SK-N-SH (cell line): ENCODE measurements at regions not wholly inside any gene's neighbourhood (a gene's known extent, or its start where the extent isn't known, plus 50 kb on each side); places are given as distances from the start of the nearest gene placed in this dataset.
A peak's percentile ranks its signal among the peaks of the same experiment; 100 is the strongest.

Experiments used
- CTCF ChIA-PET: fragments of 300-600, 350-600 bp; formaldehyde crosslinking; extraction: SDS; loops from one replicate; lab custom pipeline; 2021; lab: Yijun Ruan, JAX
- POLR2A ChIA-PET: fragments of 350-600 bp; sonication (Branson Sonifier 250); formaldehyde crosslinking; extraction: SDS; loops from one replicate; lab custom pipeline; 2020; ENCODE audit warnings: antibody characterized with exemption, inconsistent platforms; lab: Yijun Ruan, JAX
- DNase-seq: peaks from one replicate; pipeline ENCODE4 v3.0.0; 2012
- H2AFZ ChIP-seq: fragments of 200-600 bp; sonication (generic); 2 replicates; pipeline ENCODE4 v1.8.1; 2016; ENCODE audit warnings: antibody characterized with exemption, mild to moderate bottlenecking, low read depth
- H3F3A ChIP-seq: fragments of 200-600 bp; sonication (generic); replicated peaks from 2 replicates; pipeline ENCODE3; 2016; ENCODE audit warnings: antibody characterized with exemption, mild to moderate bottlenecking; ENCODE audit not compliant: insufficient read depth
- H3K27ac ChIP-seq, 2 experiments: fragments of 200-500 bp in 1 of 2; fragments of 200-600 bp in 1 of 2; sonication (Bioruptor generic) in 1 of 2; sonication (generic), shearing (Covaris generic) in 1 of 2; 2 replicates each; pipeline versions ENCODE4 v1.5.1 to v1.6.1; 2014 to 2016; ENCODE audit warnings: low read depth in 2 of 2, inconsistent platforms in 1 of 2, low read length in 1 of 2, mild to moderate bottlenecking in 1 of 2, mixed read lengths in 1 of 2
- H3K27me3 ChIP-seq: fragments of 200-600 bp; sonication (generic), shearing (Covaris generic); 2 replicates; pipeline ENCODE4 v1.6.1; 2016; ENCODE audit warnings: mixed run types; ENCODE audit not compliant: insufficient read depth
- H3K36me3 ChIP-seq, 2 experiments: fragments of 200-500 bp in 1 of 2; fragments of 200-600 bp in 1 of 2; sonication (Bioruptor generic) in 1 of 2; sonication (generic) in 1 of 2; replicated peaks in 1 of 2; 2 replicates each; pipeline versions ENCODE3 to v1.5.1; 2014 to 2016; ENCODE audit warnings: low read length in 1 of 2, mild to moderate bottlenecking in 1 of 2; ENCODE audit not compliant: insufficient read depth in 2 of 2, control insufficient read depth in 1 of 2
- H3K4me1 ChIP-seq, 2 experiments: fragments of 200-500 bp in 1 of 2; fragments of 200-600 bp in 1 of 2; sonication (Bioruptor generic) in 1 of 2; sonication (generic), shearing (Covaris generic) in 1 of 2; 2 replicates each; pipeline versions ENCODE4 v1.5.1 to v1.6.1; 2014 to 2016; ENCODE audit warnings: low read depth in 1 of 2, low read length in 1 of 2, mixed run types in 1 of 2; ENCODE audit not compliant: insufficient read depth in 2 of 2, control insufficient read depth in 1 of 2
- H3K4me2 ChIP-seq: fragments of 200-600 bp; sonication (generic), shearing (Covaris generic); 2 replicates; pipeline ENCODE4 v1.6.1; 2017; ENCODE audit warnings: mixed run types
- H3K4me3 ChIP-seq, 2 experiments: fragments of 200-500 bp in 1 of 2; fragments of 200-600 bp in 1 of 2; sonication (Bioruptor generic) in 1 of 2; sonication (generic), shearing (Covaris generic) in 1 of 2; 2 replicates each; pipeline versions ENCODE4 v1.5.1 to v1.8.1; 2014 to 2016; ENCODE audit warnings: low read depth in 2 of 2, inconsistent platforms in 1 of 2, low read length in 1 of 2, mild to moderate bottlenecking in 1 of 2, mixed read lengths in 1 of 2, moderate library complexity in 1 of 2
- H3K79me2 ChIP-seq: fragments of 200-600 bp; sonication (generic); 2 replicates; pipeline ENCODE4 v1.8.1; 2017; ENCODE audit warnings: mild to moderate bottlenecking; ENCODE audit not compliant: insufficient read depth
- H3K9ac ChIP-seq: fragments of 200-600 bp; sonication (generic); 2 replicates; pipeline ENCODE4 v1.6.1; 2017; ENCODE audit warnings: mixed run types
- H3K9me2 ChIP-seq: fragments of 200-600 bp; sonication (generic); 2 replicates; pipeline ENCODE4 v1.6.1; 2017; ENCODE audit warnings: mixed run types
- H3K9me3 ChIP-seq: fragments of 200-600 bp; sonication (generic); 2 replicates; pipeline ENCODE4 v1.6.1; 2017; ENCODE audit warnings: mixed run types, mild to moderate bottlenecking, moderate library complexity
- H4K20me1 ChIP-seq: fragments of 200-600 bp; sonication (generic); 2 replicates; pipeline ENCODE4 v1.6.1; 2017; ENCODE audit warnings: mild to moderate bottlenecking, mixed run types; ENCODE audit not compliant: insufficient read depth
- CHD2 ChIP-seq: fragments of 150-350 bp; IDR thresholded peaks from 2 replicates; pipeline ENCODE4 v1.6.1; 2018; ENCODE audit warnings: low read length; ENCODE audit not compliant: partially characterized antibody
- EP300 ChIP-seq, 2 experiments: IDR thresholded peaks; 2 replicates each; pipeline versions ENCODE4 v1.4.0 to v1.6.1; 2012; ENCODE audit warnings: borderline replicate concordance in 1 of 2, low read depth in 1 of 2, low read length in 1 of 2
- FOXJ3 ChIP-seq: sonication (generic); formaldehyde crosslinking; IDR thresholded peaks from 2 replicates; pipeline ENCODE4 v1.5.1; 2020; ENCODE audit warnings: mild to moderate bottlenecking, missing genetic modification reagents
- FOXM1 ChIP-seq: IDR thresholded peaks from 2 replicates; pipeline ENCODE4 v1.4.0; 2012; ENCODE audit warnings: low read depth, mild to moderate bottlenecking
- GABPA ChIP-seq: IDR thresholded peaks from 2 replicates; pipeline ENCODE4 v1.4.0; 2012; ENCODE audit warnings: low read depth, mild to moderate bottlenecking
- JUND ChIP-seq: IDR thresholded peaks from 2 replicates; pipeline ENCODE4 v1.4.0; 2012
- MEF2A ChIP-seq: IDR thresholded peaks from 2 replicates; pipeline ENCODE4 v1.4.0; 2012; ENCODE audit warnings: low read depth, borderline replicate concordance
- NRF1 ChIP-seq: IDR thresholded peaks from 2 replicates; pipeline ENCODE4 v1.6.1; 2012; ENCODE audit warnings: low read depth, mild to moderate bottlenecking, low read length
- RAD21 ChIP-seq: IDR thresholded peaks from 2 replicates; pipeline ENCODE4 v1.6.1; 2012; ENCODE audit warnings: mild to moderate bottlenecking, low read length
- RCOR1 ChIP-seq: fragments of 150-350 bp; IDR thresholded peaks from 2 replicates; pipeline ENCODE4 v1.6.1; 2017; ENCODE audit warnings: antibody characterized with exemption, low read length
- TCF12 ChIP-seq: IDR thresholded peaks from 2 replicates; pipeline ENCODE4 v1.4.0; 2012
- YY1 ChIP-seq: IDR thresholded peaks from 2 replicates; pipeline ENCODE4 v1.4.0; 2012; ENCODE audit warnings: low read depth, mild to moderate bottlenecking
- WGBS: methylation state at CpG from one replicate; pipeline ENCODE4 v1.1.6; 2017; ENCODE audit warnings: low lambda C conversion rate; 5-methylcytosine and 5-hydroxymethylcytosine counted together
- TF ChIP-seq, protein P1 (sequence below): IDR thresholded peaks from 2 replicates; pipeline ENCODE4 v1.4.0; 2012; ENCODE audit warnings: low read depth
- TF ChIP-seq, protein P2 (sequence below): IDR thresholded peaks from 2 replicates; pipeline ENCODE4 v1.4.0; 2012; ENCODE audit warnings: low read depth, borderline replicate concordance
- TF ChIP-seq, protein P3 (sequence below): IDR thresholded peaks from 2 replicates; pipeline ENCODE4; 2012
- TF ChIP-seq, protein P4 (sequence below): fragments of 200-600 bp; sonication (generic); IDR thresholded peaks from 2 replicates; pipeline ENCODE4 v1.6.1; 2017; ENCODE audit warnings: antibody characterized with exemption, mild to moderate bottlenecking, moderate library complexity

DNA sequence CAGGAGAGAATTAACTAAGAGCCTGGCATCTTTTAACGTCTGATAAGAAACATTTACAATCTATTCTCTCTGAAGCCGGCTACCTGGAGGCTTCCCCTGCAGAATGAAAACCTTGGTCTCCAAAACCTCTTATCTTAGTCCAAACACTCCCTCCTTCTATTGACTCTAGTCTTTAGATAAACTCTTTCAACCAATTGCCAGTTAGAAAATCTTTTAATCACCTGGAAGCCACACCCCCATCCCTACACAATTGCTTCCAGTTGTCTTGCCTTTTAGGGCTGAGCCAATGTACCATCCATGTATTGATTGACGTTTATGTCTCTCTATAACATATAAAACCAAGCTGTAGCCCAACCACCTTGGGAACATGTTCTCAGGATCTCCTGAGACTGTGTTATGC lies 1343.1 kb upstream of the C9orf72 start:
- Histone ChIP-seq H3K9ac (no peak overlapping the region), H3K9me3 (no peaks in the 10 kb centered on the region), H3K36me3 (peaks cover 2 to 15% of the 10 kb centered on the region in 2 experiments), H3K4me3 (no peak overlapping the region), H3K27ac (peak overlapping the region in 1 of 2 experiments; percentile 29; a peak in 1 of 4 replicates), H3K4me2 (no peak overlapping the region), H3K4me1 (peaks cover 0 to 3% of the 10 kb centered on the region in 2 experiments; a peak in 2 of 4 replicates), H2AFZ (no peak overlapping the region), H4K20me1 (no peaks in the 10 kb centered on the region), H3F3A (peaks cover 7% of the 10 kb centered on the region), H3K79me2 (peaks cover 15% of the 10 kb centered on the region), H3K27me3 (no peaks in the 10 kb centered on the region), H3K9me2 (no peaks in the 10 kb centered on the region)
- ChIA-PET POLR2A (no interaction called here), CTCF (interaction anchor here (0.9 kb wide), 1 partner anchor 142 kb away, joined by 3 read pairs; no protein-coding TSS in a partner anchor)
- TF ChIP-seq RCOR1 (no peak), RAD21 (no peak)
- WGBS = 95% methylated on average over 3 of the region's 3 CpGs
- DNase-seq = no peak

DNA sequence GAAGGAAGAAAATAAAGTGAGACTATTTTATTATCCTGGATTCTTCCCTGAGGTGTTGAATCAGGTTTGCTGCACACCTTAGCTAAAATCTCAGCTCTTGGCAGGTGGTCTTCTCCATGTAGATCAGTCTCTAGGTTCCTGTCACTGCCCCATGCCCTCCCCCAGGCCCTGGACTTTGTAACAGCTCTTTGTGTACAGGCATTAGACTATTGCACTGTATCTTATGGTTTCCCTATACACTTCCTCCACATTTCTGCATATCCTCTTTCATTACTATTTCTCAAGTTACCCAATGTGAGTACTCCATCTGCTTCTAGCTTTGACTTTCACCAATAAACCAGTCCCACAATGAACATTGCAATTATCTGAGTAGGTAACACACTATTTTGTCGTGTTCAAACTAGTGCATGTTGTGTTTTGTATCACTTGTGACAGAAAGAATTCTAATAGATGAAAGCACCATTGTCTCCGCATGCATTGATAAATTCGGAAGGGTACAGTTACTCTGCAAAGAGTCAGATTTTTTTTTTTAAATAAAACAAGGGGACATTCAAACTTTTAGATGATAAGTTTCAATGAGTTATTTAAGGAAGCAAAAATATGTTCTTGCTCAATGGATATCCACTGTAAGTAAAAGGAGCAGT lies 1348.7 kb upstream of the C9orf72 start:
- TF ChIP-seq, protein P1, sequence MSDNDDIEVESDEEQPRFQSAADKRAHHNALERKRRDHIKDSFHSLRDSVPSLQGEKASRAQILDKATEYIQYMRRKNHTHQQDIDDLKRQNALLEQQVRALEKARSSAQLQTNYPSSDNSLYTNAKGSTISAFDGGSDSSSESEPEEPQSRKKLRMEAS = no peak
- no peak for TF ChIP-seq GABPA
- TF ChIP-seq MEF2A = no peak
- TF ChIP-seq JUND = no peak
- TF ChIP-seq TCF12 = no peak
- no peak for TF ChIP-seq NRF1
- TF ChIP-seq RAD21 = no peak
- TF ChIP-seq, all 33 proteins: peak for 0
- Histone ChIP-seq H2AFZ (no peak overlapping the region), H3K4me2 (no peak overlapping the region), H3K27ac (no peak overlapping the region), H3K27me3 (no peaks in the 10 kb centered on the region), H3K9me3 (no peaks in the 10 kb centered on the region), H3K4me3 (no peak overlapping the region), H3K4me1 (no peaks in the 10 kb centered on the region; a peak in 1 of 4 replicates), H3K79me2 (peaks cover 7% of the 10 kb centered on the region; the same call in 1 of the 2 replicates), H3K36me3 (no peaks in the 10 kb centered on the region), H3F3A (peaks cover 4% of the 10 kb centered on the region), H3K9ac (no peak overlapping the region), H4K20me1 (no peaks in the 10 kb centered on the region), H3K9me2 (no peaks in the 10 kb centered on the region)
- POLR2A ChIA-PET = no interaction called here
- 80% methylated on average over 3 of the region's 3 CpGs for WGBS
- no peak for DNase-seq
- CTCF ChIA-PET = interaction anchor here (0.9 kb wide), 1 partner anchor 54 kb away, joined by 3 read pairs; no protein-coding TSS in a partner anchor

DNA sequence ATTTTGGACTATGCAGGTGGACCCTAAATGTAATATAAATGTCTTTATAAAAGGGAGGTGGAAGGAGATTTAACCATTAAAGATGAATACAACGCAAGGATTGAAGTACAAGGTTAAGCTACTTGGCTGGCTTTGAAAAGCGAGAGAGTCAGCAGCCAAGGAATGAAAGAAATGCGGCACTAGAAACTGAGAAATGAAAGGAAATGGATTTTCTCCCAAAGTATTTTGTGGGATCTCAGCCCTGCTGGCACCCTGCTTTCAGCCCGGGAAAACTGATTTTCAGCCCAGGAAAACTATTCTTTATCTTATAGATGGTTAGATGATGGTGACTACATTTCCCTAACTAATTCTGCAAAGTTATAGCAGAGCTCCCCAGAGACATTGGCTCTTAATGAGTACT lies 1349.6 kb upstream of the C9orf72 start:
- peaks cover 0 to 8% of the 10 kb centered on the region in 2 experiments; a peak in 2 of 4 replicates for H3K4me1 ChIP-seq
- H3K4me2 ChIP-seq = no peak overlapping the region
- WGBS = 86% methylated on average over 4 of the region's 4 CpGs
- POLR2A ChIA-PET = no interaction called here
- no peaks in the 10 kb centered on the region for H3K27me3 ChIP-seq
- H3K36me3 ChIP-seq = no peaks in the 10 kb centered on the region
- H4K20me1 ChIP-seq = no peaks in the 10 kb centered on the region; the same call in 1 of the 2 replicates
- H3K79me2 ChIP-seq = peaks cover 7% of the 10 kb centered on the region; the same call in 1 of the 2 replicates
- H3F3A ChIP-seq = peaks cover 4% of the 10 kb centered on the region
- H3K9me3 ChIP-seq = no peaks in the 10 kb centered on the region
- TF ChIP-seq FOXJ3 (CRISPR knock-in tag) (no peak), YY1 (no peak), JUND (no peak), TCF12 (no peak), FOXM1 (no peak), EP300 (IDR thresholded peaks at IDR 0.05; ENCODE audit: borderline replicate concordance in 1 of 2, low read depth in 1 of 2, low read length in 1 of 2) (no peak), CHD2 (no peak), GABPA (no peak)
- TF ChIP-seq, protein P2, sequence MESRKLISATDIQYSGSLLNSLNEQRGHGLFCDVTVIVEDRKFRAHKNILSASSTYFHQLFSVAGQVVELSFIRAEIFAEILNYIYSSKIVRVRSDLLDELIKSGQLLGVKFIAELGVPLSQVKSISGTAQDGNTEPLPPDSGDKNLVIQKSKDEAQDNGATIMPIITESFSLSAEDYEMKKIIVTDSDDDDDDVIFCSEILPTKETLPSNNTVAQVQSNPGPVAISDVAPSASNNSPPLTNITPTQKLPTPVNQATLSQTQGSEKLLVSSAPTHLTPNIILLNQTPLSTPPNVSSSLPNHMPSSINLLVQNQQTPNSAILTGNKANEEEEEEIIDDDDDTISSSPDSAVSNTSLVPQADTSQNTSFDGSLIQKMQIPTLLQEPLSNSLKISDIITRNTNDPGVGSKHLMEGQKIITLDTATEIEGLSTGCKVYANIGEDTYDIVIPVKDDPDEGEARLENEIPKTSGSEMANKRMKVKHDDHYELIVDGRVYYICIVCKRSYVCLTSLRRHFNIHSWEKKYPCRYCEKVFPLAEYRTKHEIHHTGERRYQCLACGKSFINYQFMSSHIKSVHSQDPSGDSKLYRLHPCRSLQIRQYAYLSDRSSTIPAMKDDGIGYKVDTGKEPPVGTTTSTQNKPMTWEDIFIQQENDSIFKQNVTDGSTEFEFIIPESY = no peak
- TF ChIP-seq, protein P3, sequence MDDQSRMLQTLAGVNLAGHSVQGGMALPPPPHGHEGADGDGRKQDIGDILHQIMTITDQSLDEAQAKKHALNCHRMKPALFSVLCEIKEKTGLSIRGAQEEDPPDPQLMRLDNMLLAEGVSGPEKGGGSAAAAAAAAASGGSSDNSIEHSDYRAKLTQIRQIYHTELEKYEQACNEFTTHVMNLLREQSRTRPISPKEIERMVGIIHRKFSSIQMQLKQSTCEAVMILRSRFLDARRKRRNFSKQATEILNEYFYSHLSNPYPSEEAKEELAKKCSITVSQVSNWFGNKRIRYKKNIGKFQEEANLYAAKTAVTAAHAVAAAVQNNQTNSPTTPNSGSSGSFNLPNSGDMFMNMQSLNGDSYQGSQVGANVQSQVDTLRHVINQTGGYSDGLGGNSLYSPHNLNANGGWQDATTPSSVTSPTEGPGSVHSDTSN = no peak
- TF ChIP-seq, protein P4, sequence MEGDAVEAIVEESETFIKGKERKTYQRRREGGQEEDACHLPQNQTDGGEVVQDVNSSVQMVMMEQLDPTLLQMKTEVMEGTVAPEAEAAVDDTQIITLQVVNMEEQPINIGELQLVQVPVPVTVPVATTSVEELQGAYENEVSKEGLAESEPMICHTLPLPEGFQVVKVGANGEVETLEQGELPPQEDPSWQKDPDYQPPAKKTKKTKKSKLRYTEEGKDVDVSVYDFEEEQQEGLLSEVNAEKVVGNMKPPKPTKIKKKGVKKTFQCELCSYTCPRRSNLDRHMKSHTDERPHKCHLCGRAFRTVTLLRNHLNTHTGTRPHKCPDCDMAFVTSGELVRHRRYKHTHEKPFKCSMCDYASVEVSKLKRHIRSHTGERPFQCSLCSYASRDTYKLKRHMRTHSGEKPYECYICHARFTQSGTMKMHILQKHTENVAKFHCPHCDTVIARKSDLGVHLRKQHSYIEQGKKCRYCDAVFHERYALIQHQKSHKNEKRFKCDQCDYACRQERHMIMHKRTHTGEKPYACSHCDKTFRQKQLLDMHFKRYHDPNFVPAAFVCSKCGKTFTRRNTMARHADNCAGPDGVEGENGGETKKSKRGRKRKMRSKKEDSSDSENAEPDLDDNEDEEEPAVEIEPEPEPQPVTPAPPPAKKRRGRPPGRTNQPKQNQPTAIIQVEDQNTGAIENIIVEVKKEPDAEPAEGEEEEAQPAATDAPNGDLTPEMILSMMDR = no peak
- H3K27ac ChIP-seq = no peak overlapping the region
- DNase-seq = no peak
- H3K9ac ChIP-seq = no peak overlapping the region
- no peak overlapping the region for H3K4me3 ChIP-seq
- no peaks in the 10 kb centered on the region for H3K9me2 ChIP-seq
- CTCF ChIA-PET = interaction anchor here (0.7 kb wide), 1 partner anchor 65 kb away, joined by 3 read pairs; no protein-coding TSS in a partner anchor
- no peak overlapping the region for H2AFZ ChIP-seq
